ENCODE measurements at regions not wholly inside any gene's neighbourhood (a gene's known extent, or its start where the extent isn't known, plus 50 kb on each side); places are given as distances from the start of the nearest gene placed in this dataset.

DNA sequence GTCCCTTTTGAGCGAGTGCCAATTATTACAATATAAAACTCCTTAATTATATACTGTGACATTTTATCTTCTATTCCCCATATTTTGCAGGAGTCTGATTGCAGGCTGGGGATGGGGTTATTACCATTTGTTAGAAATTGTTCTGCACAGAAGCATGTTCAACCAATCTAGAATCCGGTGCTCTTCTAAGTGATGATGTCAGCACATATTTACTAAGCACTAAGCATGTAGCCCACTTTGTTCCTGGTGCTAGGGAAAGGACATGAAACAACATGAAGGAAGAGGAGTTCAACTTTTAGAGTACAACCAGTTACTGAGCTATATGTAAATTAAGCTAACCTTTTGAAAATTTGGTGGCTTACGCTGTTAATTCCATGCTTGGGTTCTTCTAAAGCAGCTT, 52.8 kb upstream of the IL1RAPL2 start:
- DNase-seq (ENCODE audit: low spot score) = no peak
- no peak overlapping the region for H3K27ac ChIP-seq
- no peak overlapping the region for H3K4me3 ChIP-seq
- TF ChIP-seq, protein P1, sequence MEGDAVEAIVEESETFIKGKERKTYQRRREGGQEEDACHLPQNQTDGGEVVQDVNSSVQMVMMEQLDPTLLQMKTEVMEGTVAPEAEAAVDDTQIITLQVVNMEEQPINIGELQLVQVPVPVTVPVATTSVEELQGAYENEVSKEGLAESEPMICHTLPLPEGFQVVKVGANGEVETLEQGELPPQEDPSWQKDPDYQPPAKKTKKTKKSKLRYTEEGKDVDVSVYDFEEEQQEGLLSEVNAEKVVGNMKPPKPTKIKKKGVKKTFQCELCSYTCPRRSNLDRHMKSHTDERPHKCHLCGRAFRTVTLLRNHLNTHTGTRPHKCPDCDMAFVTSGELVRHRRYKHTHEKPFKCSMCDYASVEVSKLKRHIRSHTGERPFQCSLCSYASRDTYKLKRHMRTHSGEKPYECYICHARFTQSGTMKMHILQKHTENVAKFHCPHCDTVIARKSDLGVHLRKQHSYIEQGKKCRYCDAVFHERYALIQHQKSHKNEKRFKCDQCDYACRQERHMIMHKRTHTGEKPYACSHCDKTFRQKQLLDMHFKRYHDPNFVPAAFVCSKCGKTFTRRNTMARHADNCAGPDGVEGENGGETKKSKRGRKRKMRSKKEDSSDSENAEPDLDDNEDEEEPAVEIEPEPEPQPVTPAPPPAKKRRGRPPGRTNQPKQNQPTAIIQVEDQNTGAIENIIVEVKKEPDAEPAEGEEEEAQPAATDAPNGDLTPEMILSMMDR (IDR thresholded peaks at IDR 0.05) = no peak

DNA sequence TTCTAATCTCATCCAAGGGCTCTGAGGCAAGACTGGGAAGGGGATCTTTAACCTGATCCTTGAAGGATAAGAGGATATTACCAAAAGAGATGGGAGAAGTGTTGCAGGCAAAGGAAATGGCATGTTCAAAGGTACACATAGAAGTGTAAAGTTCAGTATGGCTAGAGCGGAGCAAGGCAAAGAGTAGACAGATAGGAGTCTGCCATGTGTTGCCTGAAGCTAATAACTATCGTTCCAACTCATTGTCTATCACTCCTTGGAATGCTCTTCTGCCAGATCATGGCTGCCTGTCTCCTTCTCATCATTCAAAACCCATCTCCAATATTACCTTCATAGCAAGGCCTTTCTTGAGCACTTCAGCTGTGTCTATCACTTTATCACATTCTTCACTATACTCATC, 55.2 kb upstream of the IL1RAPL2 start:
- TF ChIP-seq, protein P1 (IDR thresholded peaks at IDR 0.05) = no peak
- DNase-seq (ENCODE audit: low spot score) = no peak
- no peak overlapping the region for H3K27ac ChIP-seq

DNA sequence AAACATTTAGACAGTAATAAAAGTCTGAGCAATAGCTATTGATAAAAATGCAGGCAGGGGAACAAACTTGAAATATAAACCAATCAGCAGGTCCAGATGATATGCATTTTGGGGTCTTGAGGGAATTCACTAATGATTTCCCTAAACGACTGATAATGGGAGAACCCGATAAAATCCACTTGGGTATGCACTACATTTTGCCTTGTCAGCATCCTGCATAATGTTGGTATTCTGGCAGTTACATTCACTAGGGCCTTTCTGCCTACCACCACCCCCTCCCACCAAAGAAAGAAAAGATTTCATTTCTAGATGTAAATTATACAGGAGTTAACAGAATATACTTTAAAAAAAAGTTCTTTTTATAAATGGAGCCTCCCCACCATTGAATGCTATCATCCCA, 63.5 kb upstream of the IL1RAPL2 start:
- Histone ChIP-seq H3K27ac (no peak overlapping the region), H3K4me3 (no peak overlapping the region)
- DNase-seq (ENCODE audit: low spot score) = no peak
- TF ChIP-seq, protein P1 (IDR thresholded peaks at IDR 0.05) = no peak

More for the DNA sequence above, 55.2 kb upstream of the IL1RAPL2 start:
- H3K4me3 ChIP-seq = no peak overlapping the region

DNA sequence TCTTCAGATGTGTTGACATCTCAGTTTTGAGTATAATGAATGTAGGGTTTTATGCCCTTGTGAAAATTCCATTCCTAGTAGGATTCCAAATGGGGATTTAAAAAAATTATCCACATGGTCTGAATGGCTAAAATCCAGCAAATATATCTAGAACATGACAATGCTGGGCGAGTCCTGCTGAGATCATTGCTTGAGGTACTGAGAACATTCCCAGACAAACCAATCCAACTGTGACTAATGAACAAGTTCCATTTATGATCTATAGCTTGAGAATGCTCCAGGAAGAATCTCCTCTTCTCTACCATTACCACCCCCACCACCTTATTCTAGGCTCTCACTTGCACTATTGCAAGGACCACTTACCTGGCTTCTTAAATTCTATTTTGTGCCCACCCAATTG, 77.2 kb upstream of the IL1RAPL2 start:
- TF ChIP-seq, protein P1 (IDR thresholded peaks at IDR 0.05) = no peak
- Histone ChIP-seq H3K27ac (no peak overlapping the region), H3K4me3 (no peak overlapping the region)
- no peak for DNase-seq (ENCODE audit: low spot score)

DNA sequence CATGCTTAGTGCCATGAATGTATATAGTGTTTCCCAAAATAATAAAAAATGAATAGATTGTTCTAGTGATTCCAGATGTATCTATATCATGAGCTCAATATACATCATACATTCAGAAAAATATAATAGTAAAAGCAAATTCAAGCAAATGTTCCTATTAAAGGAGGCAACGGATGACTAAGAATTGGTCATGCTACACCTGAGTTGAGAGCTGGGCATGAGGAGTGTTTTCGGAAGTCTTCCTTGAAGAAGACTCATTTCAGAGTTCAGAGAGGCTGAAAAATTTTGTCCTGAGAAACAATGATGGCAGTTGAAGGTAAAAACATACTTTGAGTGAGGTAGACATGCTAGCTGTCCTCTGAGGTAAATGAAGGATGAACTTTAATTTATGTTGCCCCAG, 79.3 kb upstream of the IL1RAPL2 start:
- TF ChIP-seq, protein P1 (IDR thresholded peaks at IDR 0.05) = no peak
- H3K4me3 ChIP-seq = no peak overlapping the region

DNA sequence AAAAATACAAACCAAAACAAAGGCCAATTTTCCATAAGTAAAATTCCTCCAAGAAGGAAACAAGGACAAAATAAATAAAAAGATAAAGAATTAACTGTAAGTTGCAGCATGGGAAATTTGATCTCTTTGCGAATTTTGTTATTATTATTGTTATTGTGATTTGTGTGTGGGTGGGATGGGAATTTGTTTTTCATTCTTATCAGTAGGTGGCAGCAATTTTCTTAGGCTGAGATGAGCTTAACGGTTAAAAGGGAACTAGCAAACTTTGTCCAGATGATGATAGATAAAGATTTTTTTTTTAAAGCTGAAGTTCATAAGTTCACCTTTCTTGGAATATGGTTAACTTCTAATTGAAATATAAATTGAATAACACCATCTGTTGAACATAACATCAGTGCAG, 83.2 kb upstream of the IL1RAPL2 start:
- no peak overlapping the region for H3K4me3 ChIP-seq
- TF ChIP-seq, protein P1 (IDR thresholded peaks at IDR 0.05) = no peak
- no peak for DNase-seq (ENCODE audit: low spot score)
- H3K27ac ChIP-seq = no peak overlapping the region

More for the DNA sequence above, 79.3 kb upstream of the IL1RAPL2 start:
- no peak for DNase-seq (ENCODE audit: low spot score)
- no peak overlapping the region for H3K27ac ChIP-seq

DNA sequence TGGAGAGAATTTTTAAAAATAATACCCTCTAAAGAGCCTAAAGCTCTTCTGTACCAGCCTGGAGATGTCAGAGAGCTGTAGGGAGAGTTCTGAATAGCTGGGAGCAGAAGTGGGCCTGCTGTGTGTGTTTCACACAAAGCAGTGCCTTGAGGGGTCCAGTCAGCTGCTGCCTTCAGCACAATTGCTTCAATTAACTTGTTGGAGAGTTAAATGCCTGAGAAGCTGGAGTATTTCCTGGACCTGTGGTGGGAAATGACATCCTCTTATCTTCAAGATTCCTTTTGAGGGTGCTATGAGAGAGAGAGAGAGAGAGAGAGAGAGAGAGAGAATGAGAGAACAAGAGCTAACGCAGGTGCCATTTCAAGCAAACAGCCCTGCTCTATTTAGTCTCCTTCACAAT, 96.2 kb upstream of the IL1RAPL2 start:
- TF ChIP-seq, protein P1 (IDR thresholded peaks at IDR 0.05) = no peak
- H3K27ac ChIP-seq = no peak overlapping the region
- no peak for DNase-seq (ENCODE audit: low spot score)
- H3K4me3 ChIP-seq = no peak overlapping the region

All from coronary artery (tissue), 2 donors.